AG04450 (cell line): ENCODE measurements at regions not wholly inside any gene's neighbourhood (a gene's known extent, or its start where the extent isn't known, plus 50 kb on each side); places are given as distances from the start of the nearest gene placed in this dataset.

ENCODE experiments used
- CTCF ChIA-PET: fragments of 300-600, 350-600 bp; formaldehyde crosslinking; extraction: SDS; loops from one replicate; lab custom pipeline; 2022; ENCODE audit warnings: antibody characterized with exemption, inconsistent platforms; lab: Charles Lee
- POLR2A ChIA-PET: fragments of 350-600 bp; formaldehyde crosslinking; extraction: SDS; loops from one replicate; lab custom pipeline; 2021; ENCODE audit warnings: antibody characterized with exemption, inconsistent platforms; lab: Yijun Ruan, JAX
- DNase-seq: peaks from one replicate; pipeline ENCODE4 v3.0.0-alpha.2; 2011; ENCODE audit warnings: low read depth, low spot score
- H3K27ac ChIP-seq: one replicate; pipeline ENCODE4 v1.5.1; 2012; ENCODE audit warnings: low read depth, low read length, control low read depth
- H3K27me3 ChIP-seq: one replicate; pipeline ENCODE4 v1.6.0; 2012; ENCODE audit warnings: low read length; ENCODE audit not compliant: control insufficient read depth, insufficient read depth
- H3K4me3 ChIP-seq: 2 replicates; pipeline ENCODE4 v1.5.1; 2011; ENCODE audit warnings: mild to moderate bottlenecking, low read depth, low read length, control low read depth
- H3K9me3 ChIP-seq: 2 replicates; pipeline ENCODE4 v1.5.1; 2012; ENCODE audit warnings: low read length; ENCODE audit not compliant: control insufficient read depth, insufficient read depth
- CTCF ChIP-seq: IDR thresholded peaks from 2 replicates; pipeline ENCODE4 v1.5.1; 2011; ENCODE audit warnings: low read depth, low read length, control low read depth, inconsistent platforms

- CTCF ChIA-PET, result interaction anchor here (1.2 to 1.5 kb wide), 2 partner anchors 8 to 105 kb away, joined by 3 to 4 read pairs; partner anchors contain the start of gene HSPA2
- DNase-seq, result peak; percentile 89
- POLR2A ChIA-PET, result interaction anchor here (0.9 to 2.0 kb wide), 5 partner anchors 9 to 140 kb away, joined by 3 to 17 read pairs (median 10); partner anchors contain the start of gene HSPA2
- peak overlapping the region; percentile 13; the same call in 1 of the 2 replicates for H3K4me3 ChIP-seq
- no peaks in the 10 kb centered on the region for H3K9me3 ChIP-seq
- no peaks in the 10 kb centered on the region for H3K27me3 ChIP-seq
- no peak for TF ChIP-seq CTCF
- peak overlapping the region; percentile 98 for H3K27ac ChIP-seq
Observed at GRCh38 chr14:64645220-64645892, 58.9 kb upstream of the PLEKHG3 start.

GRCh38 chr14:64646103-64646502 lies 58.1 kb upstream of the PLEKHG3 start:
- Histone ChIP-seq H3K4me3 (no peak overlapping the region), H3K27ac (peak overlapping the region; percentile 98), H3K27me3 (peaks cover 2% of the 10 kb centered on the region), H3K9me3 (no peaks in the 10 kb centered on the region)
- peak; percentile 53 for DNase-seq
- ChIA-PET CTCF (no interaction called here), POLR2A (interaction anchor here (1.2 to 2.0 kb wide), 3 partner anchors 8 to 116 kb away, joined by 4 to 17 read pairs (median 10); partner anchors contain the start of gene HSPA2)
- no peak for TF ChIP-seq CTCF

GRCh38 chr14:64649383-64649998 lies 54.7 kb upstream of the PLEKHG3 start:
- Histone ChIP-seq H3K27ac (no peak overlapping the region), H3K9me3 (no peaks in the 10 kb centered on the region), H3K27me3 (peaks cover 2% of the 10 kb centered on the region), H3K4me3 (no peak overlapping the region)
- ChIA-PET CTCF (no interaction called here), POLR2A (no interaction called here)
- no peak for TF ChIP-seq CTCF
- no peak for DNase-seq

GRCh38 chr14:64653900-64654245 lies 50.4 kb upstream of the PLEKHG3 start:
- DNase-seq, result no peak
- no peak for TF ChIP-seq CTCF
- Histone ChIP-seq H3K9me3 (peaks cover 3% of the 10 kb centered on the region; the same call in 1 of the 2 replicates), H3K27ac (peak overlapping the region; percentile 65), H3K4me3 (no peak overlapping the region), H3K27me3 (peaks cover 2% of the 10 kb centered on the region)
- CTCF ChIA-PET, result interaction anchor here (0.5 to 1.5 kb wide), 5 partner anchors 17 to 169 kb away, joined by 3 to 6 read pairs (median 3); partner anchors contain the start of gene HSPA2
- POLR2A ChIA-PET, result interaction anchor here (0.9 to 1.7 kb wide), 4 partner anchors 8 to 113 kb away, joined by 3 to 17 read pairs (median 6); partner anchors contain the start of gene HSPA2
